Endothelial cell of umbilical vein (primary cell): ENCODE measurements at regions not wholly inside any gene's neighbourhood (a gene's known extent, or its start where the extent isn't known, plus 50 kb on each side); places are given as distances from the start of the nearest gene placed in this dataset.

Experiments used
- BruUV-seq: library from RNA; stranded (reverse); fragments of 400-500 nt; replicated peaks from 2 replicates; lab custom pipeline; 2021; lab: Mats Ljungman, UMichigan
- CTCF ChIA-PET: fragments of 300-600, 350-600 bp; sonication (Branson Sonifier 250); formaldehyde crosslinking; loops from one replicate; lab custom pipeline; 2021; ENCODE audit warnings: antibody characterized with exemption, inconsistent platforms; lab: Charles Lee
- POLR2A ChIA-PET: fragments of 300-600, 350-600 bp; sonication (Branson Sonifier 250); formaldehyde crosslinking; loops from one replicate; lab custom pipeline; 2021; ENCODE audit warnings: antibody characterized with exemption, inconsistent platforms; lab: Charles Lee
- DNase-seq: peaks from one replicate; pipeline ENCODE4 v3.0.0-alpha.2; 2011; ENCODE audit warnings: low read depth, low spot score
- FAIRE-seq: peaks from 2 replicates; lab custom pipeline; 2011; peaks lifted over from hg19 to GRCh38; lab: Jason Lieb, UNC
- H2AFZ ChIP-seq: 2 replicates; pipeline ENCODE4 v1.6.0; 2012; ENCODE audit warnings: low read depth, low read length, control low read depth, inconsistent platforms
- H3K27ac ChIP-seq: 2 replicates; pipeline ENCODE4 v1.5.1; 2011; ENCODE audit warnings: low read depth, mild to moderate bottlenecking, control low read depth, low read length, moderate library complexity; ENCODE audit not compliant: insufficient read depth
- H3K27me3 ChIP-seq, 2 experiments: 2 replicates each; pipeline versions ENCODE4 v1.6.0 to v1.6.1; 2011; ENCODE audit warnings: low read length in 2 of 2, mixed read lengths in 1 of 2; ENCODE audit not compliant: control insufficient read depth in 2 of 2, insufficient read depth in 2 of 2
- H3K36me3 ChIP-seq, 2 experiments: 2 replicates in 1 of 2; 3 replicates in 1 of 2; pipeline ENCODE4 v1.5.1; 2011; ENCODE audit warnings: low read length in 2 of 2, mild to moderate bottlenecking in 1 of 2, moderate library complexity in 1 of 2; ENCODE audit not compliant: control insufficient read depth in 2 of 2, insufficient read depth in 2 of 2; ENCODE audit errors: extremely low read depth in 1 of 2
- H3K4me1 ChIP-seq: 3 replicates; pipeline ENCODE4 v1.5.1; 2011; ENCODE audit warnings: mild to moderate bottlenecking, low read length; ENCODE audit not compliant: control insufficient read depth, insufficient read depth; ENCODE audit errors: extremely low read depth
- H3K4me2 ChIP-seq: 2 replicates; pipeline ENCODE4 v1.6.1; 2011; ENCODE audit warnings: low read length, control low read depth, mixed read lengths; ENCODE audit not compliant: insufficient read depth
- H3K4me3 ChIP-seq, 3 experiments: fragments of 200-600 bp in 1 of 3; sonication (generic), shearing (Covaris generic) in 1 of 3; replicated peaks in 1 of 3; 2 replicates each; pipeline ENCODE4 v1.5.1; 2011 to 2016; ENCODE audit warnings: control low read depth in 3 of 3, low read length in 3 of 3, mild to moderate bottlenecking in 2 of 3, inconsistent platforms in 1 of 3, low read depth in 1 of 3, moderate library complexity in 1 of 3; ENCODE audit not compliant: insufficient read depth in 1 of 3
- H3K79me2 ChIP-seq: 2 replicates; pipeline ENCODE4 v1.6.0; 2012; ENCODE audit warnings: low read length, inconsistent platforms; ENCODE audit not compliant: control insufficient read depth, insufficient read depth
- H3K9ac ChIP-seq: replicated peaks from 2 replicates; pipeline ENCODE3; 2011; ENCODE audit warnings: low read length, control low read depth; ENCODE audit not compliant: insufficient read depth; ENCODE audit errors: extremely low read depth
- H3K9me1 ChIP-seq: replicated peaks from 3 replicates; pipeline ENCODE4 v1.6.0; 2011; ENCODE audit warnings: mild to moderate bottlenecking, low read length; ENCODE audit not compliant: control insufficient read depth, insufficient read depth; ENCODE audit errors: extremely low read depth
- H3K9me3 ChIP-seq: replicated peaks from 2 replicates; pipeline ENCODE4 v1.5.1; 2012; ENCODE audit warnings: low read length, inconsistent platforms; ENCODE audit not compliant: control insufficient read depth, insufficient read depth
- H4K20me1 ChIP-seq: replicated peaks from 2 replicates; pipeline ENCODE3; 2011; ENCODE audit warnings: mild to moderate bottlenecking, low read length; ENCODE audit not compliant: control insufficient read depth, insufficient read depth; ENCODE audit errors: extremely low read depth
- EZH2 ChIP-seq: IDR thresholded peaks from 2 replicates; pipeline ENCODE4 v1.6.1; 2012; ENCODE audit warnings: borderline replicate concordance, low read depth, mild to moderate bottlenecking, moderate library complexity, low read length, inconsistent platforms; ENCODE audit not compliant: severe bottlenecking
- FOS ChIP-seq: IDR thresholded peaks from 2 replicates; pipeline ENCODE4 v1.6.1; 2011; ENCODE audit warnings: mild to moderate bottlenecking, low read length, moderate library complexity, borderline replicate concordance; ENCODE audit not compliant: insufficient read depth
- GATA2 ChIP-seq: IDR thresholded peaks from 2 replicates; pipeline ENCODE4 v1.7.0; 2011; ENCODE audit warnings: low read depth, mild to moderate bottlenecking, moderate library complexity, mixed read lengths, low read length; ENCODE audit not compliant: insufficient read length, insufficient read depth
- JUN ChIP-seq: IDR thresholded peaks from 2 replicates; pipeline ENCODE4 v1.6.1; 2011; ENCODE audit warnings: borderline replicate concordance, low read depth; ENCODE audit not compliant: insufficient read length, insufficient read depth
- MYC ChIP-seq: IDR thresholded peaks from one replicate; pipeline ENCODE4 v1.6.1; 2011; ENCODE audit warnings: mild to moderate bottlenecking, low read depth, low read length
- POLR2A ChIP-seq: IDR thresholded peaks from 2 replicates; pipeline ENCODE4 v1.6.1; 2012; ENCODE audit warnings: low read depth, mild to moderate bottlenecking, control low read depth, low read length
- POLR2AphosphoS5 ChIP-seq: IDR thresholded peaks from 2 replicates; pipeline ENCODE4 v1.6.1; 2012; ENCODE audit warnings: low read depth, mild to moderate bottlenecking, control low read depth, low read length, moderate library complexity; ENCODE audit not compliant: insufficient read depth
- dilution Hi-C: fragments of 300-500 bp; cut with MboI; formaldehyde crosslinking; loops from one replicate; pipeline ENCODE4 v1.15.0; 2019; ENCODE audit warnings: low sequenced_read_pairs; ENCODE audit not compliant: extremely low pct_ligation_motif_present
- intact Hi-C: fragments of 100-400 bp; cut with micrococcal nuclease; formaldehyde crosslinking; loops from one replicate; pipeline ENCODE4 v1.10.0; 2022
- TF ChIP-seq, protein P1 (sequence below), 2 donors: IDR thresholded peaks; 1 replicate in 1 of 2; 2 replicates in 1 of 2; pipeline ENCODE4 v1.5.1; 2011; ENCODE audit warnings: low read length in 2 of 2, mild to moderate bottlenecking in 2 of 2, moderate library complexity in 2 of 2, control low read depth in 1 of 2, inconsistent platforms in 1 of 2, low read depth in 1 of 2; ENCODE audit not compliant: insufficient read depth in 1 of 2; ENCODE audit errors: extremely low read depth in 1 of 2
- TF ChIP-seq, protein P2 (sequence below): IDR thresholded peaks from 2 replicates; pipeline ENCODE4 v1.6.1; 2011; ENCODE audit not compliant: insufficient read depth, insufficient read length

DNA sequence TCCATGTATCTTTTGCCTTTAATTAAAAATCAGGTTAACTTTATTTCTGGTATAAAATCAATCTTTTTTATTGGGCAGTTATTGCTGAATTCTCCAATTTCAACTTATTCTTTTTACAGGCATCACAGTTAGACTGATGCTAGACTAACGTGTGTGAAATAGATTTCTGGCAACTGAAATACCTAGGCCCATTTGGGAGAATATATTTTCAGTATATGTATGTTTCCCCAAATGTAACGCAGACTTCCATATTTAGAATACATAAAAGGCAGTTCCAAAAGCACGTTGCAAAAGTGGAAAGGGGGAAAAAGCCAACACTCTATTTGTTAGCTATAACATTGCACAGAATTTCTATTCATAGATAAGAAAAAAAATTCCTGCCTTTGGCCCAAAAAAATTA, 297.0 kb downstream of the ATP23 start:
- ChIA-PET POLR2A (no interaction called here), CTCF (no interaction called here)
- BruUV-seq, result no TSS peak
- intact Hi-C loops (no loop called here), dilution Hi-C loops (no loop called here)
- H3K79me2 ChIP-seq, result no peaks in the 10 kb centered on the region
- no peak for FAIRE-seq
- H3K9me3 ChIP-seq, result no peaks in the 10 kb centered on the region
- H3K27ac ChIP-seq, result no peak overlapping the region
- H2AFZ ChIP-seq, result no peak overlapping the region
- no peak overlapping the region for H3K4me2 ChIP-seq
- H3K4me1 ChIP-seq, result no peaks in the 10 kb centered on the region
- TF ChIP-seq FOS (no peak), POLR2A (no peak), EZH2 (no peak), JUN (no peak), MYC (no peak), GATA2 (no peak)
- TF ChIP-seq, protein P1, sequence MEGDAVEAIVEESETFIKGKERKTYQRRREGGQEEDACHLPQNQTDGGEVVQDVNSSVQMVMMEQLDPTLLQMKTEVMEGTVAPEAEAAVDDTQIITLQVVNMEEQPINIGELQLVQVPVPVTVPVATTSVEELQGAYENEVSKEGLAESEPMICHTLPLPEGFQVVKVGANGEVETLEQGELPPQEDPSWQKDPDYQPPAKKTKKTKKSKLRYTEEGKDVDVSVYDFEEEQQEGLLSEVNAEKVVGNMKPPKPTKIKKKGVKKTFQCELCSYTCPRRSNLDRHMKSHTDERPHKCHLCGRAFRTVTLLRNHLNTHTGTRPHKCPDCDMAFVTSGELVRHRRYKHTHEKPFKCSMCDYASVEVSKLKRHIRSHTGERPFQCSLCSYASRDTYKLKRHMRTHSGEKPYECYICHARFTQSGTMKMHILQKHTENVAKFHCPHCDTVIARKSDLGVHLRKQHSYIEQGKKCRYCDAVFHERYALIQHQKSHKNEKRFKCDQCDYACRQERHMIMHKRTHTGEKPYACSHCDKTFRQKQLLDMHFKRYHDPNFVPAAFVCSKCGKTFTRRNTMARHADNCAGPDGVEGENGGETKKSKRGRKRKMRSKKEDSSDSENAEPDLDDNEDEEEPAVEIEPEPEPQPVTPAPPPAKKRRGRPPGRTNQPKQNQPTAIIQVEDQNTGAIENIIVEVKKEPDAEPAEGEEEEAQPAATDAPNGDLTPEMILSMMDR (IDR thresholded peaks at IDR 0.05; ENCODE audit: extremely low read depth in 1 of 2, insufficient read depth in 1 of 2, low read depth in 1 of 2, low read length in 2 of 2), result no peak
- no peak overlapping the region for H3K4me3 ChIP-seq
- DNase-seq, result no peak
- peaks cover 2 to 4% of the 10 kb centered on the region in 2 experiments for H3K27me3 ChIP-seq
- no peak overlapping the region for H3K9ac ChIP-seq
- no peaks in the 10 kb centered on the region for H3K9me1 ChIP-seq
- H3K36me3 ChIP-seq, result no peaks in the 10 kb centered on the region
- H4K20me1 ChIP-seq, result no peaks in the 10 kb centered on the region

- H3K4me1 ChIP-seq, result no peaks in the 10 kb centered on the region
- H3K79me2 ChIP-seq, result no peaks in the 10 kb centered on the region
- H2AFZ ChIP-seq, result no peak overlapping the region
- POLR2A ChIA-PET, result no interaction called here
- CTCF ChIA-PET, result no interaction called here
- H4K20me1 ChIP-seq, result no peaks in the 10 kb centered on the region
- H3K9me1 ChIP-seq, result no peaks in the 10 kb centered on the region
- no peaks in the 10 kb centered on the region for H3K9me3 ChIP-seq
- no peak overlapping the region for H3K9ac ChIP-seq
- no peak overlapping the region for H3K4me2 ChIP-seq
- no peak for FAIRE-seq
- no TSS peak for BruUV-seq
- TF ChIP-seq, protein P2, sequence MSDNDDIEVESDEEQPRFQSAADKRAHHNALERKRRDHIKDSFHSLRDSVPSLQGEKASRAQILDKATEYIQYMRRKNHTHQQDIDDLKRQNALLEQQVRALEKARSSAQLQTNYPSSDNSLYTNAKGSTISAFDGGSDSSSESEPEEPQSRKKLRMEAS, result no peak
- TF ChIP-seq MYC (no peak), POLR2A (no peak), JUN (no peak), FOS (no peak), EZH2 (no peak), GATA2 (no peak), POLR2AphosphoS5 (no peak)
- TF ChIP-seq, protein P1 (IDR thresholded peaks at IDR 0.05; ENCODE audit: extremely low read depth in 1 of 2, insufficient read depth in 1 of 2, low read depth in 1 of 2, low read length in 2 of 2), result no peak
- dilution Hi-C loops (no loop called here), intact Hi-C loops (no loop called here)
- no peak overlapping the region for H3K27ac ChIP-seq
- no peak for DNase-seq
- peaks cover 2 to 4% of the 10 kb centered on the region in 2 experiments for H3K27me3 ChIP-seq
- H3K4me3 ChIP-seq, result no peak overlapping the region
- H3K36me3 ChIP-seq, result no peaks in the 10 kb centered on the region
Measured at GRCh38 chr12:58241099-58241498, 299.7 kb downstream of the ATP23 start.
